ENCODE measurements at regions not wholly inside any gene's neighbourhood (a gene's known extent, or its start where the extent isn't known, plus 50 kb on each side); places are given as distances from the start of the nearest gene placed in this dataset.

DNA sequence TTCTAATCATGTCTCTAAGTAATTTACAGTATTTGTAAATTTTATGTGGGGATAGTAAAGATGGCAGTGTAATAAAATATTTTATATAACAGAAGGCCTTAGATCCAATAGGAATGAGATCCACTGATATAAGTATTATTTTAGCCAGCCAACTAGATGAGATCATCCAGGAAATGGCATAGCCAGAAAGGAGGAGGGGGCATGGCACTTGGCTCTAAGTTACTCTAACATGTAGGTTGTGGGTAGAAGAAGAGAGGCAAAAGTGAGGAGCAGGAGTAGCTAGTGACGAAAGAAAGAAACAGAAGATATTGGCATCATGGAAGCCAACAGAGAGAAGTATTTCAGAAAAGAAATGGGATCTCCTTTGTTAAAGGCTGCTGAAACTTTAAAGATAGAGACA lies 426.1 kb downstream of the PTPRC start:
- CTCF ChIA-PET = interaction anchor here (0.5 kb wide), 1 partner anchor 129 kb away, joined by 3 read pairs; no protein-coding TSS in a partner anchor
- DNase-seq (ENCODE audit: low read depth, low spot score) = no peak
- no peaks in the 10 kb centered on the region for H3K9me3 ChIP-seq (ENCODE audit: control insufficient read depth, insufficient read depth, low read depth, low read length)

DNA sequence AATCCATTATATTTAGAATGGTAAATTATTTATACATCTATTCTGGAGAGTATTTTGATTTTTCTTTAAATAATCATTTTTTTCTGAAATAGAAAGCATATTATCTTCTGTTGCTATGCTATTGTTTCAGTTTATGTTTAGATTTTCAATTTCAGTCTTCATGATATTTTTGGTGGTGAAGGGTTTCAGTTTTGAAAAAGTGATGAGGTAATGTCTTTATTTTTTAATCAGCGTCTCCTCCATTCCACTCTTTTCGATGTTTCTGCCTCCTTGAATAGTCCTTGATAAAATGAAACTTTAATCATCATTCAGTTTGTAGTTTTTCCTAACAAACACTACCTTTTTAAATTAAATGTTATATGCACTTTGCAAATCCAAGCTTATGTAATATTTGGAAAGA lies 428.6 kb downstream of the PTPRC start:
- intact Hi-C loops (cut with micrococcal nuclease; ENCODE audit: unreplicated experiment) = no loop called here
- ATAC-seq (no peak), DNase-seq (ENCODE audit: low read depth, low spot score) (no peak)
- POLR2A ChIA-PET = no interaction called here
- H3K9me3 ChIP-seq (ENCODE audit: control insufficient read depth, insufficient read depth, low read depth, low read length) = no peaks in the 10 kb centered on the region
- H3K4me3 ChIP-seq (ENCODE audit: low read depth in 2 of 2, low read length in 2 of 2) = no peak overlapping the region
- H3K4me1 ChIP-seq (ENCODE audit: control insufficient read depth, insufficient read depth, low read length) = no peaks in the 10 kb centered on the region
- BruUV-seq (replicated peaks) = no TSS peak
- H3K27me3 ChIP-seq (ENCODE audit: control insufficient read depth, insufficient read depth, low read length) = no peaks in the 10 kb centered on the region
- TF ChIP-seq SIN3A (IDR thresholded peaks at IDR 0.05; ENCODE audit: borderline replicate concordance, insufficient read depth, low read depth, low read length) (no peak), POLR2AphosphoS5 (IDR thresholded peaks at IDR 0.05; ENCODE audit: low read depth, low read length) (no peak), TCF7L2 (IDR thresholded peaks at IDR 0.05; ENCODE audit: low read depth, low read length) (no peak)
- TF ChIP-seq, protein P1, sequence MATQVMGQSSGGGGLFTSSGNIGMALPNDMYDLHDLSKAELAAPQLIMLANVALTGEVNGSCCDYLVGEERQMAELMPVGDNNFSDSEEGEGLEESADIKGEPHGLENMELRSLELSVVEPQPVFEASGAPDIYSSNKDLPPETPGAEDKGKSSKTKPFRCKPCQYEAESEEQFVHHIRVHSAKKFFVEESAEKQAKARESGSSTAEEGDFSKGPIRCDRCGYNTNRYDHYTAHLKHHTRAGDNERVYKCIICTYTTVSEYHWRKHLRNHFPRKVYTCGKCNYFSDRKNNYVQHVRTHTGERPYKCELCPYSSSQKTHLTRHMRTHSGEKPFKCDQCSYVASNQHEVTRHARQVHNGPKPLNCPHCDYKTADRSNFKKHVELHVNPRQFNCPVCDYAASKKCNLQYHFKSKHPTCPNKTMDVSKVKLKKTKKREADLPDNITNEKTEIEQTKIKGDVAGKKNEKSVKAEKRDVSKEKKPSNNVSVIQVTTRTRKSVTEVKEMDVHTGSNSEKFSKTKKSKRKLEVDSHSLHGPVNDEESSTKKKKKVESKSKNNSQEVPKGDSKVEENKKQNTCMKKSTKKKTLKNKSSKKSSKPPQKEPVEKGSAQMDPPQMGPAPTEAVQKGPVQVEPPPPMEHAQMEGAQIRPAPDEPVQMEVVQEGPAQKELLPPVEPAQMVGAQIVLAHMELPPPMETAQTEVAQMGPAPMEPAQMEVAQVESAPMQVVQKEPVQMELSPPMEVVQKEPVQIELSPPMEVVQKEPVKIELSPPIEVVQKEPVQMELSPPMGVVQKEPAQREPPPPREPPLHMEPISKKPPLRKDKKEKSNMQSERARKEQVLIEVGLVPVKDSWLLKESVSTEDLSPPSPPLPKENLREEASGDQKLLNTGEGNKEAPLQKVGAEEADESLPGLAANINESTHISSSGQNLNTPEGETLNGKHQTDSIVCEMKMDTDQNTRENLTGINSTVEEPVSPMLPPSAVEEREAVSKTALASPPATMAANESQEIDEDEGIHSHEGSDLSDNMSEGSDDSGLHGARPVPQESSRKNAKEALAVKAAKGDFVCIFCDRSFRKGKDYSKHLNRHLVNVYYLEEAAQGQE (IDR thresholded peaks at IDR 0.05; ENCODE audit: insufficient read depth in 1 of 2, low read depth in 2 of 2, low read length in 1 of 2) = no peak
- TF ChIP-seq, protein P2, sequence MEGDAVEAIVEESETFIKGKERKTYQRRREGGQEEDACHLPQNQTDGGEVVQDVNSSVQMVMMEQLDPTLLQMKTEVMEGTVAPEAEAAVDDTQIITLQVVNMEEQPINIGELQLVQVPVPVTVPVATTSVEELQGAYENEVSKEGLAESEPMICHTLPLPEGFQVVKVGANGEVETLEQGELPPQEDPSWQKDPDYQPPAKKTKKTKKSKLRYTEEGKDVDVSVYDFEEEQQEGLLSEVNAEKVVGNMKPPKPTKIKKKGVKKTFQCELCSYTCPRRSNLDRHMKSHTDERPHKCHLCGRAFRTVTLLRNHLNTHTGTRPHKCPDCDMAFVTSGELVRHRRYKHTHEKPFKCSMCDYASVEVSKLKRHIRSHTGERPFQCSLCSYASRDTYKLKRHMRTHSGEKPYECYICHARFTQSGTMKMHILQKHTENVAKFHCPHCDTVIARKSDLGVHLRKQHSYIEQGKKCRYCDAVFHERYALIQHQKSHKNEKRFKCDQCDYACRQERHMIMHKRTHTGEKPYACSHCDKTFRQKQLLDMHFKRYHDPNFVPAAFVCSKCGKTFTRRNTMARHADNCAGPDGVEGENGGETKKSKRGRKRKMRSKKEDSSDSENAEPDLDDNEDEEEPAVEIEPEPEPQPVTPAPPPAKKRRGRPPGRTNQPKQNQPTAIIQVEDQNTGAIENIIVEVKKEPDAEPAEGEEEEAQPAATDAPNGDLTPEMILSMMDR (IDR thresholded peaks at IDR 0.05) = no peak
- CTCF ChIA-PET = interaction anchor here (0.7 kb wide), 1 partner anchor 1100 kb away, joined by 4 read pairs; no protein-coding TSS in a partner anchor
- no peaks in the 10 kb centered on the region; the same call in 1 of the 2 replicates for H3K36me3 ChIP-seq (ENCODE audit: control insufficient read depth, insufficient read depth, low read length)
- H3K27ac ChIP-seq (ENCODE audit: low read length) = no peak overlapping the region
- in situ Hi-C loops (cut with HindIII; ENCODE audit: low pct_unique_long_range_greater_than_20kb, low sequenced_read_pairs) = no loop called here

More for the DNA sequence above, 426.1 kb downstream of the PTPRC start:
- ATAC-seq = no peak
- in situ Hi-C loops (cut with HindIII; ENCODE audit: low pct_unique_long_range_greater_than_20kb, low sequenced_read_pairs) = no loop called here
- BruUV-seq (replicated peaks) = no TSS peak
- Histone ChIP-seq H3K4me1 (ENCODE audit: control insufficient read depth, insufficient read depth, low read length) (no peaks in the 10 kb centered on the region), H3K27ac (ENCODE audit: low read length) (no peak overlapping the region), H3K4me3 (ENCODE audit: low read depth in 2 of 2, low read length in 2 of 2) (no peak overlapping the region), H3K36me3 (ENCODE audit: control insufficient read depth, insufficient read depth, low read length) (no peaks in the 10 kb centered on the region; the same call in 1 of the 2 replicates), H3K27me3 (ENCODE audit: control insufficient read depth, insufficient read depth, low read length) (no peaks in the 10 kb centered on the region)
- intact Hi-C loops (cut with micrococcal nuclease; ENCODE audit: unreplicated experiment) = no loop called here
- POLR2A ChIA-PET = no interaction called here
- TF ChIP-seq, protein P2 (IDR thresholded peaks at IDR 0.05) = no peak
- TF ChIP-seq SIN3A (IDR thresholded peaks at IDR 0.05; ENCODE audit: borderline replicate concordance, insufficient read depth, low read depth, low read length) (no peak), POLR2AphosphoS5 (IDR thresholded peaks at IDR 0.05; ENCODE audit: low read depth, low read length) (no peak), TCF7L2 (IDR thresholded peaks at IDR 0.05; ENCODE audit: low read depth, low read length) (no peak)
- TF ChIP-seq, protein P1 (IDR thresholded peaks at IDR 0.05; ENCODE audit: insufficient read depth in 1 of 2, low read depth in 2 of 2, low read length in 1 of 2) = no peak
